Ishikawa (cell line): ENCODE measurements at regions not wholly inside any gene's neighbourhood (a gene's known extent, or its start where the extent isn't known, plus 50 kb on each side); places are given as distances from the start of the nearest gene placed in this dataset.

Source experiments
- CEBPB ChIP-seq: IDR thresholded peaks from 2 replicates; pipeline ENCODE4 v1.6.1; 2012
- CREB1 ChIP-seq: IDR thresholded peaks from 2 replicates; pipeline ENCODE4 v1.6.1; 2012; ENCODE audit warnings: low read depth
- EGR1 ChIP-seq: IDR thresholded peaks from 2 replicates; pipeline ENCODE4 v1.6.1; 2012
- EP300 ChIP-seq: IDR thresholded peaks from 2 replicates; pipeline ENCODE4 v1.6.1; 2012; ENCODE audit warnings: borderline replicate concordance
- FOXM1 ChIP-seq: IDR thresholded peaks from 2 replicates; pipeline ENCODE4 v1.6.1; 2012; ENCODE audit warnings: low read depth, borderline replicate concordance
- NFIC ChIP-seq: IDR thresholded peaks from 2 replicates; pipeline ENCODE4 v1.6.1; 2012
- RAD21 ChIP-seq: IDR thresholded peaks from 2 replicates; pipeline ENCODE4 v1.6.1; 2012; ENCODE audit warnings: low read depth
- TAF1 ChIP-seq: IDR thresholded peaks from 2 replicates; pipeline ENCODE4 v1.6.1; 2012; ENCODE audit warnings: low read depth, mild to moderate bottlenecking
- TCF12 ChIP-seq: IDR thresholded peaks from 2 replicates; pipeline ENCODE4 v1.6.1; 2012; ENCODE audit warnings: low read depth
- TEAD4 ChIP-seq: IDR thresholded peaks from 2 replicates; pipeline ENCODE4 v1.6.1; 2012
- YY1 ChIP-seq: IDR thresholded peaks from 2 replicates; pipeline ENCODE4 v1.6.1; 2012; ENCODE audit warnings: low read depth
- ZBTB7A ChIP-seq: IDR thresholded peaks from 2 replicates; pipeline ENCODE4 v1.6.1; 2012; ENCODE audit warnings: low read depth
- TF ChIP-seq, protein P1 (sequence below): IDR thresholded peaks from 2 replicates; pipeline ENCODE4 v1.6.1; 2012
- TF ChIP-seq, protein P2 (sequence below): IDR thresholded peaks from 2 replicates; pipeline ENCODE4 v1.6.1; 2012
- TF ChIP-seq, protein P3 (sequence below): IDR thresholded peaks from 2 replicates; pipeline ENCODE4 v1.6.1; 2012; ENCODE audit warnings: low read depth, mild to moderate bottlenecking

DNA sequence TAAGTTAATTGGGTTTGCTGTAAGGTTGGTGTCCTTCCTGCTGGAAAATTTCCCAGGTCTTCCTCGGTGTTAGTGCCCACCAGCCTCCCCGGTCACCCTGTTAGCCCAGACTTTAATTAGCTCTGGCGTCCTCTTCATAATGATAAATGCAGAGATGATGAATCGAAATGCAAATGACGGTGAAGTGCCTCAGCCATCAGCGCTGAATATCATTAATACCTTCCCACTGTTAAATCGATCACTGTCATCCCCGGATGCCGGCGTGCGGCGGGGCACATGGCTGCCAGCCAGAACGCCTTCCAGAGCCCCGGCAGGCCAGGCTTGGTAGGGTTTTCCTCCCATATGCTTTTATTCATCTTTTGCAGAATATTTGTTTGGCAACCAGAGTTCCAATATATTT lies 204.5 kb downstream of the IRX2 start:
- TF ChIP-seq TEAD4 (no peak), YY1 (no peak), ZBTB7A (no peak), NFIC (no peak), FOXM1 (no peak), RAD21 (no peak), EGR1 (no peak)

DNA sequence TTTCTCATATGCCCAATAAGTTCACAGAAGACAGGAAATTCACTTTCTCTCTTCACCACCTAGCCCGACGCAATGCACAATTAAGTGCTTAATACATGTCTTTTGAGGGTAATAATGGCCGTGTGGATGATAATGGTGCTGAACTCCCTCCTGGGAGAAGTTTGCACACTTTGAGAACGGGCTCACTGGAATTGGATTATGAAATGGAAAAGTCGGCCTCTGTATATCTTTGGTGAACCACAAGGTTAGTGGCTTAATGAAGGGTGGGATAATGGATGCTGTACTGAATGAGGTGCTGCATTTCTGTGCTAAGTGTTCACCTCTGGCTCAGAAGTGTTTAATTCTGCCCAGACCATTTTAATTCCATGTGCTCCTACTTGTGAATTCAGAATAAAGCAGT lies 207.5 kb downstream of the IRX2 start:
- no peak for TF ChIP-seq EGR1
- no peak for TF ChIP-seq YY1
- no peak for TF ChIP-seq CEBPB
- TF ChIP-seq TEAD4: no peak
- TF ChIP-seq ZBTB7A: no peak
- TF ChIP-seq CREB1: no peak

DNA sequence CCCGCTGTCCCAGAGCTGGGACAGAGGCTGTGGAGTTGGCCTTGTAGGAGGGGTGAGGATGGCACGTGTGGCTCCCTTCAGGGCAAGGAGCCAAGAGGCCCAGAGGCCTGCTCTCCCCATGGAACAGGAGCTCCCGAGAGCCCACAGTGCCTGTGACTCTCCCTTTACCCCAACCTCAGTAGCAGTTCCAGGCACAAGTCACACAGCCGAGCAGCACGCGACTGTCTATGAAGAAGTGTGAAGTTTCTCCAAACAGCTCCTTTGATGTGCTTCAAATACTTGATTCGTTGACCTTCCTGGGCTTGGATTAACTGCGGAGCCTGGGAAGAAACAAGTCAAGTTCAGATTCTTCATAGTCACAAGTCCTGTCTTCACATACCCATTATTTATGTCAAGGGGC lies 208.7 kb downstream of the IRX2 start:
- TF ChIP-seq, protein P1, sequence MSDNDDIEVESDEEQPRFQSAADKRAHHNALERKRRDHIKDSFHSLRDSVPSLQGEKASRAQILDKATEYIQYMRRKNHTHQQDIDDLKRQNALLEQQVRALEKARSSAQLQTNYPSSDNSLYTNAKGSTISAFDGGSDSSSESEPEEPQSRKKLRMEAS: no peak
- TF ChIP-seq NFIC (no peak), RAD21 (no peak), FOXM1 (no peak), ZBTB7A (no peak)
- TF ChIP-seq, protein P2, sequence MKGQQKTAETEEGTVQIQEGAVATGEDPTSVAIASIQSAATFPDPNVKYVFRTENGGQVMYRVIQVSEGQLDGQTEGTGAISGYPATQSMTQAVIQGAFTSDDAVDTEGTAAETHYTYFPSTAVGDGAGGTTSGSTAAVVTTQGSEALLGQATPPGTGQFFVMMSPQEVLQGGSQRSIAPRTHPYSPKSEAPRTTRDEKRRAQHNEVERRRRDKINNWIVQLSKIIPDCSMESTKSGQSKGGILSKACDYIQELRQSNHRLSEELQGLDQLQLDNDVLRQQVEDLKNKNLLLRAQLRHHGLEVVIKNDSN: no peak

DNA sequence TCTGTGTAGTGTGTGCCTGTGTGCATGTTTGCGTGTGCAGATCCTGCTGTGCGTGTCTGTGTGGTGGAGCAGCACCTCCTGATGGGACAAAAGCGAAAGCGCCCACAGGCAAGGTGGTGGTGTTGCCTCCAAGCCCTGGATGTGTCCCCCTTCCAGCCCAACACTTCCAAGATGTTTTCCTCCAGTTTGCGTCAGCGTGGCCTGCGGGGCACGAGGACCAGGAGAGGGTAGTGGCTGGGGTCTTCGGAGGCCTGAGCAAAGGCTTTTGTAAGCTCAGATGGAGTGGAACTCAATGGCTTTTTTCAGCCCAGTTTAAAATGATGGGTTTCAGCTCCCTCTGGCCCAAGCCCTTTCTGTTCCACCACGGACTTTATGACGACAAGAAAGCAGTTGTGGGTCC lies 209.5 kb downstream of the IRX2 start:
- TF ChIP-seq TCF12: no peak
- TF ChIP-seq EGR1: no peak
- TF ChIP-seq, protein P2: no peak
- no peak for TF ChIP-seq EP300
- TF ChIP-seq, protein P1: no peak
- TF ChIP-seq FOXM1: no peak
- TF ChIP-seq CREB1: no peak
- TF ChIP-seq RAD21: no peak
- TF ChIP-seq ZBTB7A: no peak
- TF ChIP-seq TAF1: no peak
- TF ChIP-seq CEBPB: no peak
- no peak for TF ChIP-seq TEAD4
- no peak for TF ChIP-seq YY1
- TF ChIP-seq, protein P3, sequence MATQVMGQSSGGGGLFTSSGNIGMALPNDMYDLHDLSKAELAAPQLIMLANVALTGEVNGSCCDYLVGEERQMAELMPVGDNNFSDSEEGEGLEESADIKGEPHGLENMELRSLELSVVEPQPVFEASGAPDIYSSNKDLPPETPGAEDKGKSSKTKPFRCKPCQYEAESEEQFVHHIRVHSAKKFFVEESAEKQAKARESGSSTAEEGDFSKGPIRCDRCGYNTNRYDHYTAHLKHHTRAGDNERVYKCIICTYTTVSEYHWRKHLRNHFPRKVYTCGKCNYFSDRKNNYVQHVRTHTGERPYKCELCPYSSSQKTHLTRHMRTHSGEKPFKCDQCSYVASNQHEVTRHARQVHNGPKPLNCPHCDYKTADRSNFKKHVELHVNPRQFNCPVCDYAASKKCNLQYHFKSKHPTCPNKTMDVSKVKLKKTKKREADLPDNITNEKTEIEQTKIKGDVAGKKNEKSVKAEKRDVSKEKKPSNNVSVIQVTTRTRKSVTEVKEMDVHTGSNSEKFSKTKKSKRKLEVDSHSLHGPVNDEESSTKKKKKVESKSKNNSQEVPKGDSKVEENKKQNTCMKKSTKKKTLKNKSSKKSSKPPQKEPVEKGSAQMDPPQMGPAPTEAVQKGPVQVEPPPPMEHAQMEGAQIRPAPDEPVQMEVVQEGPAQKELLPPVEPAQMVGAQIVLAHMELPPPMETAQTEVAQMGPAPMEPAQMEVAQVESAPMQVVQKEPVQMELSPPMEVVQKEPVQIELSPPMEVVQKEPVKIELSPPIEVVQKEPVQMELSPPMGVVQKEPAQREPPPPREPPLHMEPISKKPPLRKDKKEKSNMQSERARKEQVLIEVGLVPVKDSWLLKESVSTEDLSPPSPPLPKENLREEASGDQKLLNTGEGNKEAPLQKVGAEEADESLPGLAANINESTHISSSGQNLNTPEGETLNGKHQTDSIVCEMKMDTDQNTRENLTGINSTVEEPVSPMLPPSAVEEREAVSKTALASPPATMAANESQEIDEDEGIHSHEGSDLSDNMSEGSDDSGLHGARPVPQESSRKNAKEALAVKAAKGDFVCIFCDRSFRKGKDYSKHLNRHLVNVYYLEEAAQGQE: no peak
- TF ChIP-seq NFIC: no peak

DNA sequence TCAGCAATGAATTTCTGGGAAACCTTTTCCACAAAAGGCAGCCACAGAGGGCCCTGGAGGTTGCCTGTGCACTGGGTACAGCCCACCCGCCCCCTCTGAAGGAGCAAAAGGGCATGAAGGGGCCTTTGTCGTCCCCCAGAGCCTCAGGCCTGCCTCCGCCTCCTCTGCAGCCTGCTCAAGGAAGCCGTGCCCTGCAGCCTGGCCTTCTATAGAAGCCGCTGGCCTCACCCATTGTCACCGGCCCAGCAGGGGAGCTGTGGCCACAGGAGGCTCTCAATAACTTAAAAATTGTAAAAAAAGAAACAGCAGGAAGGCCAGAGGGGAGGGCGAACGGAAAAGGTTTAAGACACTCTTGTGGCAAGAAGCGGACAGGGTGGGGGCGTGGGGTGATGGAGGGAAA lies 213.3 kb downstream of the IRX2 start:
- no peak for TF ChIP-seq CEBPB
- TF ChIP-seq TEAD4: no peak
- no peak for TF ChIP-seq RAD21
- no peak for TF ChIP-seq CREB1
- no peak for TF ChIP-seq EP300
- TF ChIP-seq, protein P1: no peak
- no peak for TF ChIP-seq FOXM1
- TF ChIP-seq ZBTB7A: no peak
- no peak for TF ChIP-seq YY1
- TF ChIP-seq, protein P3: no peak
- no peak for TF ChIP-seq EGR1
- no peak for TF ChIP-seq TCF12
- no peak for TF ChIP-seq NFIC
- TF ChIP-seq TAF1: no peak
- TF ChIP-seq, protein P2: no peak

DNA sequence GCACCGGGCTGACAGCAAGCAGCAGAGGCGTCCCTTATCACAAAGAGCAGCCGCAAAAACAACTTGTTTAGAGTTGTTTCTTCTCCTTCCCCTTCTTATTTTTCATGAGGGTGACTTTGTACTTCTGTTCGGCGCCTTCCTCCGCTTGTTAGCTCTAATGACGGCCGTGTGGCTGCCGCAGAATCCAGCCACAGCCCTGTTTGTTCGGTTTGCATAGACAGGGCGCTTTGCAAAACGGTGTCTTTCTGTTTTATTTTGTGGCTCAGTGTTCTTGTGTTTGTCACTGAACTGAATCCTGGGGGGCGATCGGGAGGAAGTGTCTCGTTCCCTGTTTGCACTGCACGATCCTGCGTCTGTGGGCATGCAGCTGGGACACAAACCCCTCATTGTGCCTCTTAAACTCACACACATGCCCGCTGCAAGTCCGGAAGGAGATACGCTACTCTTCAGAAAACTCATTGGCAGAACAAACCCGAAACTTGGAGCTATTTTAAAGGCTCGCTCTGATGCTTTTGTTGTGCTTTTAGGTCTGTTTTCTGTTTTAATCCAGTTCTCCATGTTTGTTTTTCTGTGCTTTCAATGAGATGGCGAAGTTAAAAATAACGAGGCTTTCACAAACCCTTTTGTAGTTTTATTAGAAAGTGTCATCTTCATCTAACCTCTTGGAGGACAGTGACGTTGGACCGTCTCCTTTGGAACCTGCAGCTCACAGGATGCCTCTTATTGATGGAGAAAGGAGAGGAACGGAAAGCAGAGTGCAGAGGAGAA lies 213.9 kb downstream of the IRX2 start:
- no peak for TF ChIP-seq TAF1
- TF ChIP-seq CREB1: no peak
- no peak for TF ChIP-seq ZBTB7A
- TF ChIP-seq TEAD4: no peak
- TF ChIP-seq RAD21: no peak
- no peak for TF ChIP-seq EGR1
- no peak for TF ChIP-seq EP300
- no peak for TF ChIP-seq FOXM1
- TF ChIP-seq, protein P3: no peak
- TF ChIP-seq NFIC: no peak
- TF ChIP-seq, protein P1: no peak
- TF ChIP-seq YY1: no peak
- TF ChIP-seq, protein P2: no peak
- no peak for TF ChIP-seq CEBPB
- TF ChIP-seq TCF12: no peak
